Neural cell (in vitro differentiated cells): ENCODE measurements at regions not wholly inside any gene's neighbourhood (a gene's known extent, or its start where the extent isn't known, plus 50 kb on each side); places are given as distances from the start of the nearest gene placed in this dataset.

ENCODE experiments used
- H2AFZ ChIP-seq: fragments of 200-600, 300-800 bp; sonication (generic), shearing (Covaris generic); 2 replicates; pipeline ENCODE4 v1.6.0; 2014; ENCODE audit warnings: low read depth, mild to moderate bottlenecking, antibody characterized with exemption, low read length, moderate library complexity
- H3F3A ChIP-seq: fragments of 200-600 bp; shearing (Covaris generic); 2 replicates; pipeline ENCODE4 v1.6.1; 2016; ENCODE audit warnings: mild to moderate bottlenecking, moderate library complexity, mixed read lengths, antibody characterized with exemption, low read length; ENCODE audit not compliant: insufficient read depth, poor library complexity, severe bottlenecking
- H3K27ac ChIP-seq: fragments of 200-600, 300-800 bp; sonication (generic), shearing (Covaris generic); 2 replicates; pipeline ENCODE4 v1.5.1; 2014; ENCODE audit warnings: mild to moderate bottlenecking, low read length, moderate library complexity
- H3K27me3 ChIP-seq: fragments of 300-800, 200-600 bp; sonication (generic), shearing (Covaris generic); 2 replicates; pipeline ENCODE4 v1.6.0; 2014; ENCODE audit warnings: mild to moderate bottlenecking, low read depth, low read length, moderate library complexity; ENCODE audit not compliant: insufficient read depth
- H3K36me3 ChIP-seq: fragments of 300-800, 200-600 bp; sonication (generic), shearing (Covaris generic); 2 replicates; pipeline ENCODE4 v1.5.1; 2014; ENCODE audit warnings: mild to moderate bottlenecking, antibody characterized with exemption, low read length, moderate library complexity; ENCODE audit not compliant: insufficient read depth
- H3K4me2 ChIP-seq: fragments of 300-800, 200-600 bp; sonication (generic), shearing (Covaris generic); 2 replicates; pipeline ENCODE4 v1.6.0; 2014; ENCODE audit warnings: mild to moderate bottlenecking, low read length
- H3K4me3 ChIP-seq: fragments of 300-800, 200-600 bp; sonication (generic), shearing (Covaris generic); 2 replicates; pipeline ENCODE4 v1.5.1; 2014; ENCODE audit warnings: mild to moderate bottlenecking, low read length, moderate library complexity
- H3K79me2 ChIP-seq: fragments of 200-600 bp; shearing (Covaris generic); replicated peaks from 2 replicates; pipeline ENCODE4 v1.6.0; 2014; ENCODE audit warnings: mild to moderate bottlenecking, low read length, moderate library complexity; ENCODE audit not compliant: insufficient read depth
- H3K9ac ChIP-seq: fragments of 300-800, 200-600 bp; sonication (generic), shearing (Covaris generic); 2 replicates; pipeline ENCODE4 v1.6.1; 2016; ENCODE audit warnings: mild to moderate bottlenecking, low read length, mixed read lengths
- H3K9me2 ChIP-seq: fragments of 200-600 bp; shearing (Covaris generic); 2 replicates; pipeline ENCODE4 v1.6.1; 2016; ENCODE audit warnings: mild to moderate bottlenecking, low read length, mixed read lengths; ENCODE audit not compliant: insufficient read depth
- H3K9me3 ChIP-seq: fragments of 200-600, 300-800 bp; sonication (generic), shearing (Covaris generic); 2 replicates; pipeline ENCODE4 v1.6.1; 2016; ENCODE audit warnings: mild to moderate bottlenecking, mixed run types, low read length, moderate library complexity, mixed read lengths
- H4K20me1 ChIP-seq: fragments of 200-600 bp; shearing (Covaris generic); 2 replicates; pipeline ENCODE4 v1.6.1; 2016; ENCODE audit warnings: mild to moderate bottlenecking, mixed run types; ENCODE audit not compliant: insufficient read depth
- CTCF ChIP-seq: fragments of 450-650 bp; IDR thresholded peaks from 2 replicates; pipeline ENCODE4 v1.5.1; 2014; ENCODE audit warnings: antibody characterized with exemption, mild to moderate bottlenecking, moderate library complexity; ENCODE audit not compliant: poor library complexity, severe bottlenecking
- EP300 ChIP-seq: fragments of 450-650 bp; conservative IDR thresholded peaks from 2 replicates; pipeline ENCODE4 v1.6.1; 2014; ENCODE audit warnings: antibody characterized with exemption, mild to moderate bottlenecking, moderate library complexity; ENCODE audit not compliant: poor library complexity, severe bottlenecking
- EZH2 ChIP-seq: fragments of 200-600, 300-800 bp; shearing (Covaris generic), sonication (generic); IDR thresholded peaks from 2 replicates; pipeline ENCODE4 v1.6.1; 2014; ENCODE audit warnings: antibody characterized with exemption, low read length, borderline replicate concordance, mild to moderate bottlenecking; ENCODE audit not compliant: insufficient read depth, poor library complexity, severe bottlenecking
- MXI1 ChIP-seq: fragments of 450-650 bp; conservative IDR thresholded peaks from 2 replicates; pipeline ENCODE4 v1.6.1; 2014; ENCODE audit warnings: antibody characterized with exemption, mild to moderate bottlenecking; ENCODE audit not compliant: poor library complexity, severe bottlenecking
- POLR2AphosphoS5 ChIP-seq: IDR thresholded peaks from 2 replicates; pipeline ENCODE4 v1.6.1; 2012
- RAD21 ChIP-seq: fragments of 450-650 bp; conservative IDR thresholded peaks from 2 replicates; pipeline ENCODE4 v1.6.1; 2014; ENCODE audit warnings: antibody characterized with exemption, mild to moderate bottlenecking, moderate library complexity
- REST ChIP-seq: IDR thresholded peaks from 2 replicates; pipeline ENCODE4 v1.6.1; 2012; ENCODE audit warnings: borderline replicate concordance
- SMC3 ChIP-seq: fragments of 450-650 bp; conservative IDR thresholded peaks from 2 replicates; pipeline ENCODE4 v1.6.1; 2014; ENCODE audit warnings: antibody characterized with exemption, mild to moderate bottlenecking, moderate library complexity; ENCODE audit not compliant: poor library complexity
- TAF1 ChIP-seq: IDR thresholded peaks from 2 replicates; pipeline ENCODE4 v1.6.1; 2012; ENCODE audit warnings: low read depth

GRCh38 chr6:22421198-22421597 lies 124.4 kb upstream of the PRL start:
- Histone ChIP-seq H3K4me2 (no peak overlapping the region), H3K79me2 (no peaks in the 10 kb centered on the region), H3K4me3 (no peak overlapping the region), H3K9ac (no peak overlapping the region), H3K36me3 (no peaks in the 10 kb centered on the region), H3K9me3 (no peaks in the 10 kb centered on the region), H4K20me1 (no peaks in the 10 kb centered on the region), H3F3A (no peaks in the 10 kb centered on the region), H3K27ac (no peak overlapping the region), H2AFZ (no peak overlapping the region), H3K27me3 (no peaks in the 10 kb centered on the region), H3K9me2 (no peaks in the 10 kb centered on the region)
- TF ChIP-seq RAD21 (no peak), POLR2AphosphoS5 (no peak), SMC3 (no peak), EZH2 (no peak), CTCF (no peak), MXI1 (no peak), REST (no peak), EP300 (no peak), TAF1 (no peak)

- Histone ChIP-seq H3K79me2 (no peaks in the 10 kb centered on the region), H3K4me2 (no peak overlapping the region), H3F3A (no peaks in the 10 kb centered on the region), H3K9me3 (no peaks in the 10 kb centered on the region), H3K4me3 (no peak overlapping the region), H3K9ac (no peak overlapping the region), H3K27ac (no peak overlapping the region), H4K20me1 (no peaks in the 10 kb centered on the region), H2AFZ (no peak overlapping the region), H3K27me3 (no peaks in the 10 kb centered on the region), H3K9me2 (no peaks in the 10 kb centered on the region), H3K36me3 (no peaks in the 10 kb centered on the region)
- TF ChIP-seq TAF1 (no peak), EP300 (no peak)
These were observed 127.4 kb upstream of the PRL start for GRCh38 chr6:22424196-22424595.

GRCh38 chr6:22432060-22432459 lies 135.2 kb upstream of the PRL start:
- Histone ChIP-seq H3K27me3 (no peaks in the 10 kb centered on the region), H3K36me3 (no peaks in the 10 kb centered on the region), H3K4me2 (no peak overlapping the region), H3K27ac (no peak overlapping the region), H3K9me3 (no peaks in the 10 kb centered on the region), H3K9ac (no peak overlapping the region), H2AFZ (no peak overlapping the region), H4K20me1 (no peaks in the 10 kb centered on the region), H3K79me2 (no peaks in the 10 kb centered on the region), H3F3A (no peaks in the 10 kb centered on the region), H3K4me3 (no peak overlapping the region), H3K9me2 (no peaks in the 10 kb centered on the region)
- no peak for TF ChIP-seq SMC3
- TF ChIP-seq RAD21, result no peak
- TF ChIP-seq MXI1, result no peak
- no peak for TF ChIP-seq EZH2
- no peak for TF ChIP-seq POLR2AphosphoS5
- TF ChIP-seq TAF1, result no peak
- no peak for TF ChIP-seq REST
- no peak for TF ChIP-seq CTCF
- TF ChIP-seq EP300, result no peak
